GM12891 (cell line): ENCODE measurements at regions not wholly inside any gene's neighbourhood (a gene's known extent, or its start where the extent isn't known, plus 50 kb on each side); places are given as distances from the start of the nearest gene placed in this dataset.

Experiments
- DNase-seq: peaks from one replicate; pipeline ENCODE4 v3.0.0; 2011; ENCODE audit warnings: low spot score; ENCODE audit not compliant: insufficient read length
- FAIRE-seq: peaks from 2 replicates; lab custom pipeline; 2011; peaks lifted over from hg19 to GRCh38; lab: Jason Lieb, UNC
- PAX5 ChIP-seq: IDR thresholded peaks from 2 replicates; pipeline ENCODE4 v1.6.1; 2011; ENCODE audit warnings: low read length, moderate library complexity, mild to moderate bottlenecking; ENCODE audit not compliant: insufficient read depth, severe bottlenecking
- POLR2A ChIP-seq: IDR thresholded peaks from 2 replicates; pipeline ENCODE4 v1.6.1; 2011; ENCODE audit warnings: low read depth, low read length, control low read depth
- POLR2AphosphoS5 ChIP-seq: IDR thresholded peaks from 2 replicates; pipeline ENCODE4 v1.6.1; 2011; ENCODE audit warnings: low read depth, low read length, control low read depth
- POU2F2 ChIP-seq: IDR thresholded peaks from 2 replicates; pipeline ENCODE4 v1.6.1; 2011; ENCODE audit warnings: low read depth, mild to moderate bottlenecking, control low read depth, low read length, moderate library complexity
- SPI1 ChIP-seq: IDR thresholded peaks from 2 replicates; pipeline ENCODE4 v1.6.1; 2011; ENCODE audit warnings: low read depth, low read length, control low read depth
- TAF1 ChIP-seq: IDR thresholded peaks from 2 replicates; pipeline ENCODE4 v1.6.1; 2011; ENCODE audit warnings: low read depth, low read length, control low read depth

GRCh38 chr11:70494559-70495350, 96.4 kb downstream of the CTTN start:
- no peak for FAIRE-seq
- DNase-seq: no peak
- TF ChIP-seq PAX5 (no peak), POLR2A (no peak), SPI1 (no peak), TAF1 (no peak), POLR2AphosphoS5 (no peak), POU2F2 (no peak)

GRCh38 chr11:70495351-70496310, 97.3 kb downstream of the CTTN start:
- TF ChIP-seq POU2F2 (no peak), POLR2A (no peak)
- DNase-seq (no peak), FAIRE-seq (no peak)

GRCh38 chr11:70496591-70497535, 98.5 kb downstream of the CTTN start:
- TF ChIP-seq POLR2A: no peak
- no peak for TF ChIP-seq PAX5
- TF ChIP-seq TAF1: no peak
- FAIRE-seq (no peak), DNase-seq (no peak)

DNA sequence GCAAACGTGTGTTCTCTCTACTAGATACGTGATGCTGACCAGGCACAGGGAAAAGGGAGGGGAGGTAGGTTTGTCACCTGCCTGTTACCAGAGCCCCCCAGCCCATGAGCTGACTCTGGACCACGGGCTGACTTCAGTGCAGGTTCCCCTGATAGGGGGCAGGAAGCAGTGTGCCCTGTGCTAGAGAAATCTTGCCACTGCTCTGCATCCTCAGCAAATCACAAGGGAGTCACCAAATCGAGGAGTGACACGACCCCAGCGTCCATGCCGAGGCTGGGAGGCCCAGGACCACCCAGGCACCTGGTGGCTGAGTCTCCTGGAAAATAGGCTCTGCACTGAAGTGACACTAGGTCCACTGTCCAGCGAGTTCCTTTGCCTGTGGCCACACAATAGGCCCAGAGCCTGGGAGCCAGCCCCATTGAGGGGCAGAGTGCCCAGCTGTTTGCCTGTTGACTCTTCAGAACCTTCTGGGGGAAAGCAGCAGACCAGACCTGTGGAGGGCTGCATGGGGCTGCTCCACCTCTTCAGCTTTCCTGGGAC, 99.3 kb downstream of the CTTN start:
- TF ChIP-seq PAX5 (no peak), POLR2A (no peak), POU2F2 (no peak)
- FAIRE-seq: no peak
- no peak for DNase-seq

DNA sequence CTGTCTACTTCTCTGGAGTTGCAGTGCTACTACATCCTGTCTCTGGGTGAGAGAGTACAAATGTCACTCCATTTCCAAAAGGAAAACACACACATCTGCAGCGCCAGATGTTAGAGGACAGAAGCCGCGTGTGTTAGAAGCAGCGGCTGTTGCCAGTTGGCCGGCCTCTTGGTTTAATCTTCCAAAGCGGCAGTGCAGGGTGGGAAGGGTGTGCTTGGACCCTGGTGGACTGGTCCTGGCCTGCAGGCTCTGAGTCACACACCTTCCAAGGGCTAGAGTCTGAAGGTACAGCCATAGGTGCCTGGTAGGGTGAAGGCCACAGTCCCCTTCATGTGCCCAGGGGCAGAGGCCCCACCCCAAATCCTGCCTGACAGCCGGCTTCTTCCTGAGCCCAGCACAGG, 99.8 kb downstream of the CTTN start:
- TF ChIP-seq POLR2A (no peak), TAF1 (no peak), PAX5 (no peak), SPI1 (no peak), POLR2AphosphoS5 (no peak), POU2F2 (no peak)
- no peak for DNase-seq

DNA sequence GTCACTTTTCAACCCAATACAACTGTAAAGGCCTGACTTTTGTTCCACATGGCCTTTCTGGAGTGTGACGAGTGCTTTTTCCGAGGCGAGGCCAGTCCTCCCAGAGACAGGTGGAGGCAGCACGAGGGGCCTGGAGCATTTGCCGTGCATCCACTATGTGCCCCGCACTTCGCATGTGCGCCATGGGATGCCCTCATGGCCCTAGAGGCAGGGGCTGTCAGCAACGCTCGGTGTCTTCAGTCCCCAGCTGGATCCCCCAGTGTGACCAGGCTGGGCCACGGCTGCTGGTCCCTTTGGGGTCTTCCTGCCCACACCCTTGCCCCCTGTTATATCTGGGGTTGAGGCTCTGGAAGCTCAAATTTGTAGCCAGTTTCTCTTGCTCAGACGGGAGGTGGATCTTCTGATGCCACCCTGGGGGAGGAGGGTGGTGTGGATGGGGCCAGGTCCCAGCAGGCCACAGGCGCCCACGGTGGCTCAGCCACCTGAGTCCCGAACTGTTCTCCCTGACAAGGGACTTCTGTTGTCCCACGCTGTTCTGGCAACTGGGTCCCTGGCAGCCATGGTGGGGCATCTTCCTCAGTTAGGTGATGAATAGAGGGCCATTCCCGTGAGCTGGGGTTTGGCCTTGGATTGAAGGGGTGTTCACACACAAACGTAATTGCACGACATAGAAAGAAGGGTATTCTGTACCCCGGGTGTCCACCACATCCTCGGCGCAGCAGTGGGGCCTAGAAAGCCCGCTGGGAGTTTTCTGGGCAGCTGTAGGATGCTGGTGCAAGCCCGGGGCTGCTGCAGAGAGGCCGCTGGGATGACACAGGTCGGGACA, 100.9 kb downstream of the CTTN start:
- FAIRE-seq (no peak), DNase-seq (no peak)
- TF ChIP-seq POLR2AphosphoS5 (no peak), POU2F2 (no peak), SPI1 (no peak), TAF1 (no peak), PAX5 (no peak), POLR2A (no peak)

More for the DNA sequence above, 99.8 kb downstream of the CTTN start:
- no peak for FAIRE-seq

DNA sequence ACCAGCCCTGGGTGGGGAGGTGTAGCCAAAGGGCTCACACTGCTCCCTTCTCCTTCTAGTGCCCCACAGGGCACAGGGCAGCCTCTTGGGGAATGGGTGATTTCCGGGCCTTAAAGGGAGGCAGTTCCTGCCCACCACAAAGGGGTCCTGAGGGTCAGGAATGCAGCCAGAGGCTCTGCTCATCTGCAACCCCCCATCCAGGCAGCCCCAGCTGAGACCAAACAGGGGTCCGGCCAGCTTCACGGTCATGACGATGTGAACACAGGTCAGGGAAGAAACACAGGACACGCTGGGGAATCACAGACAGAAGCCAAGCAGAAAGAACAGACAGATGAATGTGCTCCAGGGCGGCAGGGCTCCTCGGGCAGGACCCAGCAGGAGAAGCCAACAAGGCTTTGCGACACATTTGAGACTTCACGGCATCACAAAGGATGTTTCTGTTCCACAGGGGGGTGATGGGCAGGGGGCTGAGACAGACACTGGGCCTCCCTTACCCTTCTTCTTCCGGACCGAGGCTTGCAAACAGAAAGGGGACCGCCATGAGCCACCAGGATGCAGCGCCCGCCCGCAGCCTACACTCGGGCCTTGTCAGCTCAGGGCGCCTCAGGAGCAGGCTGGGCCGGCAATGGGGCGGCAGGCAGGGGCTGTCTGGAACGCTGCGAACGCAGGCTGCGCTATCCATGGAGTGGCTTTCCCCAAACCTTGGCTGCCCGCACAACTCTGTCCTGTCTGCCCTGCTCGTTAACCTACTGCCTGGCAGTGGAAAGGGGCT, 101.9 kb downstream of the CTTN start:
- FAIRE-seq: no peak
- TF ChIP-seq TAF1 (no peak), POLR2A (no peak), SPI1 (no peak), PAX5 (no peak), POLR2AphosphoS5 (no peak), POU2F2 (no peak)
- no peak for DNase-seq
